IMR-90 (cell line): ENCODE measurements at regions not wholly inside any gene's neighbourhood (a gene's known extent, or its start where the extent isn't known, plus 50 kb on each side); places are given as distances from the start of the nearest gene placed in this dataset.

ENCODE experiments used
- ATAC-seq: fragments of 200-7000 bp; cut with Tn5 transposase; 2 replicates; pipeline ENCODE4 v1.9.1; 2020; ENCODE audit warnings: low read depth, mild to moderate bottlenecking, moderate library complexity
- BruUV-seq: library from RNA; stranded (reverse); fragments of 400-500 nt; replicated peaks from 2 replicates; lab custom pipeline; 2021; lab: Mats Ljungman, UMichigan
- CTCF ChIA-PET: fragments of 300-600 bp; formaldehyde crosslinking; extraction: SDS; loops from one replicate; lab custom pipeline; 2021; ENCODE audit warnings: antibody characterized with exemption; lab: Yijun Ruan, JAX
- POLR2A ChIA-PET: fragments of 300-600 bp; sonication (Branson Sonifier 250); formaldehyde crosslinking; loops from one replicate; lab custom pipeline; 2022; ENCODE audit warnings: antibody characterized with exemption; ENCODE audit not compliant: unreplicated experiment; lab: Charles Lee
- DNase-seq: peaks from one replicate; pipeline ENCODE4 v3.0.0; 2013
- H2AFZ ChIP-seq: replicated peaks from 2 replicates; pipeline ENCODE3; 2013; ENCODE audit warnings: low read length, mild to moderate bottlenecking; ENCODE audit not compliant: poor library complexity
- H2AK5ac ChIP-seq: 2 replicates; pipeline ENCODE4 v1.6.1; 2013; ENCODE audit warnings: low read depth, low read length, inconsistent platforms
- H2AK9ac ChIP-seq: replicated peaks from 2 replicates; pipeline ENCODE3; 2013; ENCODE audit warnings: mild to moderate bottlenecking, low read depth, low read length, moderate library complexity; ENCODE audit not compliant: poor library complexity
- H2BK120ac ChIP-seq: 2 replicates; pipeline ENCODE4 v1.6.1; 2013; ENCODE audit warnings: low read depth, low read length, inconsistent platforms
- H2BK15ac ChIP-seq: 3 replicates; pipeline ENCODE4 v1.6.1; 2013; ENCODE audit warnings: low read depth, low read length, inconsistent platforms
- H2BK20ac ChIP-seq: 2 replicates; pipeline ENCODE4 v1.6.1; 2013; ENCODE audit warnings: low read depth, mild to moderate bottlenecking, inconsistent platforms, low read length, moderate library complexity
- H2BK5ac ChIP-seq: 2 replicates; pipeline ENCODE4 v1.6.1; 2013; ENCODE audit warnings: mild to moderate bottlenecking, low read depth, low read length, inconsistent platforms; ENCODE audit not compliant: poor library complexity, severe bottlenecking
- H3K14ac ChIP-seq: replicated peaks from 2 replicates; pipeline ENCODE4 v1.6.1; 2013; ENCODE audit warnings: low read depth, low read length, inconsistent platforms
- H3K18ac ChIP-seq: 2 replicates; pipeline ENCODE4 v1.6.1; 2013; ENCODE audit warnings: low read depth, low read length, control low read depth
- H3K23ac ChIP-seq: 2 replicates; pipeline ENCODE4 v1.6.1; 2013; ENCODE audit warnings: low read depth, low read length, inconsistent platforms
- H3K27ac ChIP-seq: 2 replicates; pipeline ENCODE4 v1.5.1; 2013; ENCODE audit warnings: mild to moderate bottlenecking, control low read depth, low read length; ENCODE audit not compliant: insufficient read depth
- H3K27me3 ChIP-seq: 2 replicates; pipeline ENCODE4 v1.6.1; 2013; ENCODE audit warnings: low read length; ENCODE audit not compliant: control insufficient read depth, insufficient read depth
- H3K36me3 ChIP-seq: 2 replicates; pipeline ENCODE4 v1.6.1; 2013; ENCODE audit warnings: low read length, mixed read lengths; ENCODE audit not compliant: control insufficient read depth, insufficient read depth
- H3K4ac ChIP-seq: 2 replicates; pipeline ENCODE4 v1.6.1; 2013; ENCODE audit warnings: low read depth, low read length, inconsistent platforms
- H3K4me1 ChIP-seq: 2 replicates; pipeline ENCODE4 v1.6.1; 2013; ENCODE audit warnings: low read length, mixed read lengths; ENCODE audit not compliant: control insufficient read depth, insufficient read depth
- H3K4me2 ChIP-seq: 2 replicates; pipeline ENCODE4 v1.6.1; 2013; ENCODE audit warnings: low read depth, mild to moderate bottlenecking, control low read depth, low read length, moderate library complexity
- H3K4me3 ChIP-seq: 2 replicates; pipeline ENCODE4 v1.5.1; 2013; ENCODE audit warnings: low read depth, mild to moderate bottlenecking, control low read depth, low read length, moderate library complexity; ENCODE audit not compliant: insufficient read depth
- H3K56ac ChIP-seq: 2 replicates; pipeline ENCODE4 v1.6.1; 2013; ENCODE audit warnings: low read length, inconsistent platforms; ENCODE audit not compliant: insufficient read depth; ENCODE audit errors: extremely low read depth
- H3K79me1 ChIP-seq, 2 experiments: 2 replicates each; pipeline ENCODE4 v1.6.1; 2013; ENCODE audit warnings: low read length in 2 of 2, inconsistent platforms in 1 of 2, low read depth in 1 of 2
- H3K9ac ChIP-seq: 2 replicates; pipeline ENCODE4 v1.6.1; 2013; ENCODE audit warnings: low read depth, low read length, control low read depth
- H3K9me1 ChIP-seq: 2 replicates; pipeline ENCODE4 v1.6.1; 2013; ENCODE audit warnings: low read length, inconsistent platforms; ENCODE audit not compliant: insufficient read depth
- H3K9me3 ChIP-seq: 2 replicates; pipeline ENCODE4 v1.6.1; 2013; ENCODE audit warnings: low read length; ENCODE audit not compliant: control insufficient read depth, insufficient read depth
- H4K20me1 ChIP-seq: 2 replicates; pipeline ENCODE4 v1.6.1; 2013; ENCODE audit warnings: low read length, inconsistent platforms; ENCODE audit not compliant: insufficient read depth
- H4K5ac ChIP-seq: 2 replicates; pipeline ENCODE4 v1.6.1; 2013; ENCODE audit warnings: mild to moderate bottlenecking, low read depth, low read length, control low read depth
- H4K8ac ChIP-seq, 2 experiments: 2 replicates each; pipeline ENCODE4 v1.6.1; 2013; ENCODE audit warnings: low read depth in 2 of 2, low read length in 2 of 2, control low read depth in 1 of 2, inconsistent platforms in 1 of 2
- H4K91ac ChIP-seq: 2 replicates; pipeline ENCODE4 v1.6.1; 2013; ENCODE audit warnings: low read depth, low read length, inconsistent platforms; ENCODE audit not compliant: insufficient read depth
- BHLHE40 ChIP-seq: fragments of 150-350 bp; IDR thresholded peaks from 2 replicates; pipeline ENCODE4 v1.6.1; 2016; ENCODE audit warnings: mild to moderate bottlenecking, low read depth, low read length
- CEBPB ChIP-seq: IDR thresholded peaks from 2 replicates; pipeline ENCODE4 v1.6.1; 2012; ENCODE audit warnings: low read depth, low read length, improper control_type of control experiment
- CHD1 ChIP-seq: IDR thresholded peaks from 2 replicates; pipeline ENCODE4 v1.6.1; 2012; ENCODE audit warnings: low read depth, low read length, improper control_type of control experiment
- CTCF ChIP-seq: conservative IDR thresholded peaks from 2 replicates; pipeline ENCODE4 v1.5.1; 2012; ENCODE audit warnings: mild to moderate bottlenecking, low read depth, low read length, improper control_type of control experiment
- FOS ChIP-seq: fragments of 150-350 bp; IDR thresholded peaks from 2 replicates; pipeline ENCODE4 v1.6.1; 2016; ENCODE audit warnings: low read depth, low read length
- MAFK ChIP-seq: IDR thresholded peaks from 2 replicates; pipeline ENCODE4 v1.6.1; 2012; ENCODE audit warnings: low read depth, low read length, improper control_type of control experiment
- MAZ ChIP-seq: IDR thresholded peaks from 2 replicates; pipeline ENCODE4 v1.6.1; 2012; ENCODE audit warnings: low read depth, mild to moderate bottlenecking, low read length, improper control_type of control experiment, moderate library complexity, borderline replicate concordance
- MXI1 ChIP-seq: IDR thresholded peaks from 2 replicates; pipeline ENCODE4 v1.6.1; 2012; ENCODE audit warnings: low read depth, mild to moderate bottlenecking, low read length, moderate library complexity, borderline replicate concordance
- NFE2L2 ChIP-seq: fragments of 150-350 bp; IDR thresholded peaks from 2 replicates; pipeline ENCODE4 v1.6.1; 2016; ENCODE audit warnings: low read depth, mild to moderate bottlenecking, low read length
- POLR2A ChIP-seq: IDR thresholded peaks from 2 replicates; pipeline ENCODE4 v1.6.1; 2012; ENCODE audit warnings: mild to moderate bottlenecking, low read depth, low read length
- RAD21 ChIP-seq: IDR thresholded peaks from 2 replicates; pipeline ENCODE4 v1.6.1; 2012; ENCODE audit warnings: low read length, improper control_type of control experiment
- RCOR1 ChIP-seq: IDR thresholded peaks from 2 replicates; pipeline ENCODE4 v1.6.1; 2012; ENCODE audit warnings: mild to moderate bottlenecking, low read length, improper control_type of control experiment; ENCODE audit not compliant: insufficient replicate concordance
- RFX5 ChIP-seq: IDR thresholded peaks from 2 replicates; pipeline ENCODE4 v1.8.0; 2012; ENCODE audit warnings: low read depth, mild to moderate bottlenecking, low read length, moderate library complexity
- SMC3 ChIP-seq: fragments of 150-350 bp; IDR thresholded peaks from 2 replicates; pipeline ENCODE4 v1.6.1; 2016; ENCODE audit warnings: low read depth, mild to moderate bottlenecking, antibody characterized with exemption, low read length, moderate library complexity
- USF2 ChIP-seq: fragments of 150-350 bp; IDR thresholded peaks from 2 replicates; pipeline ENCODE4 v1.6.1; 2017; ENCODE audit warnings: mild to moderate bottlenecking, antibody characterized with exemption, low read length, low read depth
- WGBS, 2 experiments: methylation state at CpG; one replicate each; pipeline versions ENCODE4 v1.1.5 to v1.1.7; 2013; ENCODE audit warnings: missing lambda C conversion rate in 2 of 2; ENCODE audit not compliant: insufficient read length in 1 of 2; ENCODE audit errors: extremely low coverage in 2 of 2; 5-methylcytosine and 5-hydroxymethylcytosine counted together
- dilution Hi-C: fragments of 300-500 bp; cut with HindIII; formaldehyde crosslinking; loops from one replicate; pipeline ENCODE4 v1.14.3; 2018; ENCODE audit warnings: low sequenced_read_pairs; ENCODE audit not compliant: unreplicated experiment
- in situ Hi-C: fragments of 300-500 bp; cut with MboI; formaldehyde crosslinking; loops from 3 replicates; pipeline ENCODE4 v1.14.3; 2019; ENCODE audit warnings: low sequenced_read_pairs, inconsistent platforms, mixed read lengths
- intact Hi-C: fragments of 100-400 bp; cut with micrococcal nuclease; formaldehyde crosslinking; loops from 2 replicates; pipeline ENCODE4 v1.10.0; 2022
- TF ChIP-seq, protein P1 (sequence below): fragments of 150-350 bp; IDR thresholded peaks from 2 replicates; pipeline ENCODE4 v1.6.1; 2016; ENCODE audit warnings: low read depth, mild to moderate bottlenecking, low read length, moderate library complexity, borderline replicate concordance

DNA sequence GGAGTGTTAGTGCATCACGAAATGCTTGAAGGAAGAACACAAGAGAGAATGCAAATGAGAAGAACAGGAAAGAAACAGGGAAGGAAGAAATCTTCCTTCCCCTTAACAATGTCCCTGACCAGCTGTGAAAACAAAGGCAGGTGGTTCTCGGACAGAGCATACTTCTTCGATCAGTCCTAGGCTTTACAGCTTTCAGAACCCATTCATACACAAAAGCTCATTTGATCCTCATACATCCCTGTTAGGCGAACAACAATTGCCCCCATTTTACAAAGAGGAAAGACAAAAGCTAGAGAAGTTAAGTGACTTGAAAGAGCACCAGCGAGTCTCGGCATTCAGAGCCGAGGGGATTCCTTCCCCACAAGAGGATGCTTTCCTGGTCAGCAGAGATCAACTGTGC is 57.2 kb upstream of the LRRC55 start:
- Histone ChIP-seq H3K79me1 (no peaks in the 10 kb centered on the region), H2BK120ac (no peak overlapping the region), H3K23ac (no peak overlapping the region), H4K8ac (no peak overlapping the region), H2AK9ac (no peak overlapping the region), H4K5ac (no peak overlapping the region), H3K4me2 (no peak overlapping the region), H3K4me3 (no peak overlapping the region), H2AK5ac (no peak overlapping the region), H2AFZ (no peak overlapping the region), H2BK15ac (no peak overlapping the region), H4K20me1 (no peaks in the 10 kb centered on the region), H3K9me3 (no peaks in the 10 kb centered on the region), H4K91ac (no peak overlapping the region), H3K36me3 (no peaks in the 10 kb centered on the region), H3K4ac (no peak overlapping the region), H2BK5ac (no peak overlapping the region), H3K4me1 (no peaks in the 10 kb centered on the region), H3K27ac (no peak overlapping the region), H3K56ac (no peak overlapping the region), H3K27me3 (peaks cover 19% of the 10 kb centered on the region), H3K14ac (no peak overlapping the region), H3K9me1 (no peaks in the 10 kb centered on the region), H3K18ac (no peak overlapping the region), H3K9ac (no peak overlapping the region), H2BK20ac (no peak overlapping the region)
- no CpG with 5 or more reads among the region's 7 CpGs for WGBS, 2 experiments
- TF ChIP-seq MAZ (no peak), NFE2L2 (no peak), POLR2A (no peak), USF2 (no peak), SMC3 (no peak), RFX5 (no peak), BHLHE40 (no peak), RAD21 (no peak), CTCF (no peak), CEBPB (no peak), FOS (no peak), MXI1 (no peak), CHD1 (no peak), MAFK (no peak), RCOR1 (no peak)
- TF ChIP-seq, protein P1, sequence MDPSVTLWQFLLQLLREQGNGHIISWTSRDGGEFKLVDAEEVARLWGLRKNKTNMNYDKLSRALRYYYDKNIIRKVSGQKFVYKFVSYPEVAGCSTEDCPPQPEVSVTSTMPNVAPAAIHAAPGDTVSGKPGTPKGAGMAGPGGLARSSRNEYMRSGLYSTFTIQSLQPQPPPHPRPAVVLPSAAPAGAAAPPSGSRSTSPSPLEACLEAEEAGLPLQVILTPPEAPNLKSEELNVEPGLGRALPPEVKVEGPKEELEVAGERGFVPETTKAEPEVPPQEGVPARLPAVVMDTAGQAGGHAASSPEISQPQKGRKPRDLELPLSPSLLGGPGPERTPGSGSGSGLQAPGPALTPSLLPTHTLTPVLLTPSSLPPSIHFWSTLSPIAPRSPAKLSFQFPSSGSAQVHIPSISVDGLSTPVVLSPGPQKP: no peak
- intact Hi-C loops: no loop called here
- ATAC-seq (no peak), DNase-seq (no peak)
- dilution Hi-C loops: no loop called here
- in situ Hi-C loops: no loop called here
- ChIA-PET POLR2A (no interaction called here), CTCF (interaction anchor here (3.0 kb wide), 1 partner anchor 125 kb away, joined by 14 read pairs; no protein-coding TSS in a partner anchor)
- no TSS peak for BruUV-seq
